Heart left ventricle (tissue), 13 donors: ENCODE measurements at regions not wholly inside any gene's neighbourhood (a gene's known extent, or its start where the extent isn't known, plus 50 kb on each side); places are given as distances from the start of the nearest gene placed in this dataset.

ENCODE experiments used
- CTCF ChIP-seq, 12 donors: fragments of 200-600 bp; sonication (generic) in 4 of 12; IDR thresholded peaks; one replicate each; pipeline versions ENCODE4 v1.5.0 to v1.8.0; 2018 to 2022; ENCODE audit warnings: antibody characterized with exemption in 12 of 12, mild to moderate bottlenecking in 5 of 12
- POLR2A ChIP-seq, 2 donors: fragments of 450-650 bp; IDR thresholded peaks; one replicate each; pipeline ENCODE4 v1.6.1; 2017; ENCODE audit warnings: antibody characterized with exemption in 2 of 2, mild to moderate bottlenecking in 2 of 2, moderate library complexity in 2 of 2
- donor health status: ischemic (EF 13 %, LVEDD 7.1; RV severe dilation, severe dysfunction).
- donor health status: DM: no; HTN: yes; CAD: no.
- donor health status: DM: no; HTN: no; CAD: no.
- donor health status: ischemic (EF 25% LVEDD 6.9; RV normal size, moderate dysfunction).
- donor health status: ischemic (EF 25% LVEDD 5.7; RV mildly dilated, moderate dysfunction).
- donor health status: ischemic (EF 35%, LVEDD 5.7; RV mildly dilated, moderate dysfunction).
- donor health status: nonischemic (EF 11% LVEDD 7.7; RV severe dilation, severe dysfunction).
- donor health status: DM: yes; HTN: yes; CAD: no.
- donor health status: PGD.
- donor health status: ischemic (EF 29% LVEDD 5.4; RV normal size, mild dysfunction).
- donor health status: nonischemic (EF 23%, LVEDD 6.1; RV moderate dilation, normal function).

GRCh38 chr9:82117026-82117811, 128.6 kb downstream of the SPATA31D1 start:
- TF ChIP-seq CTCF (IDR thresholded peaks at IDR 0.05) (no peak), POLR2A (IDR thresholded peaks at IDR 0.05) (no peak)
